ENCODE measurements at regions not wholly inside any gene's neighbourhood (a gene's known extent, or its start where the extent isn't known, plus 50 kb on each side); places are given as distances from the start of the nearest gene placed in this dataset.

DNA sequence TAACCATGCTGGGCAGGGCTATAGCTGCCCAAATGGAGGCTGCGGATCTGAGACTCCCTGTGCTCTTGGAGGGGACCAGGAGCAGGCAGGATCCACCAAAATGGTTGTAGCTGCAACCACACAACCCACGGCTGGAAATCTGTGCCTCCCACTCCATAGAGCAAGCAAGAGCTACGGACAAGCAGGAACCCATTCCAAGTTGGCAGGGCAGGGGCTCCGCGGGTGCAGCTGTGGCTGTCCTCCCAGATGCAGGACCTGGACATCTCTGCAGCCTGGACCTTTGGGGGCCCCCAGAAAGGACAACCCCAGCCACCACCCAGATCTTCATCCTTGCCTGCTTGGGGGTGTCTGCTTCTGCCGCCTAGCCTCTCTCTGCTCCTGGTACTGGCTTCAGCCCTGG, 154.1 kb upstream of the TRAM1L1 start:
- Histone ChIP-seq H3K27ac (no peak overlapping the region), H3K4me1 (replicated peaks in 1 of 2) (no peaks in the 10 kb centered on the region), H3K4me3 (no peak overlapping the region)
- 50 to 100% (median 90%) methylated on average over 1 to 3 of the region's 6 CpGs; no CpG with 5 or more reads in 5 of the 10 experiments for WGBS, 10 experiments
- in situ Hi-C loops (cut with MboI; ENCODE audit: low pct_unique_long_range_greater_than_20kb in 2 of 9, low sequenced_read_pairs in 9 of 9, unreplicated experiment in 9 of 9) = no loop called here
- no peak for ATAC-seq (replicated peaks in 6 of 8)

GRCh38 chr4:117249333-117249732, 164.0 kb upstream of the TRAM1L1 start:
- in situ Hi-C loops (cut with MboI; ENCODE audit: low pct_unique_long_range_greater_than_20kb in 2 of 9, low sequenced_read_pairs in 9 of 9, unreplicated experiment in 9 of 9) = no loop called here
- no peak overlapping the region for H3K4me3 ChIP-seq
- 9 to 100% (median 90%) methylated on average over 2 to 3 of the region's 3 CpGs for WGBS, 10 experiments
- no peak for ATAC-seq (replicated peaks in 6 of 8)
- H3K4me1 ChIP-seq (replicated peaks in 1 of 2) = no peaks in the 10 kb centered on the region
- no peak overlapping the region for H3K27ac ChIP-seq

- Histone ChIP-seq H3K4me1 (replicated peaks in 1 of 2) (no peaks in the 10 kb centered on the region), H3K27ac (no peak overlapping the region), H3K4me3 (no peak overlapping the region)
- no peak for ATAC-seq (replicated peaks in 6 of 8)
- 33 to 100% (median 94%) methylated on average over 1 to 3 of the region's 3 CpGs; no CpG with 5 or more reads in 2 of the 10 experiments for WGBS, 10 experiments
- in situ Hi-C loops (cut with MboI; ENCODE audit: low pct_unique_long_range_greater_than_20kb in 2 of 9, low sequenced_read_pairs in 9 of 9, unreplicated experiment in 9 of 9) = no loop called here
These were observed 178.7 kb upstream of the TRAM1L1 start for GRCh38 chr4:117264072-117264471.

- in situ Hi-C loops (cut with MboI; ENCODE audit: low pct_unique_long_range_greater_than_20kb in 2 of 9, low sequenced_read_pairs in 9 of 9, unreplicated experiment in 9 of 9) = no loop called here
- ATAC-seq (replicated peaks in 6 of 8) = no peak
- WGBS, 10 experiments = 2 to 94% (median 84%) methylated on average over 1 to 3 of the region's 3 CpGs
These were observed 181.9 kb upstream of the TRAM1L1 start for GRCh38 chr4:117267317-117267716.

DNA sequence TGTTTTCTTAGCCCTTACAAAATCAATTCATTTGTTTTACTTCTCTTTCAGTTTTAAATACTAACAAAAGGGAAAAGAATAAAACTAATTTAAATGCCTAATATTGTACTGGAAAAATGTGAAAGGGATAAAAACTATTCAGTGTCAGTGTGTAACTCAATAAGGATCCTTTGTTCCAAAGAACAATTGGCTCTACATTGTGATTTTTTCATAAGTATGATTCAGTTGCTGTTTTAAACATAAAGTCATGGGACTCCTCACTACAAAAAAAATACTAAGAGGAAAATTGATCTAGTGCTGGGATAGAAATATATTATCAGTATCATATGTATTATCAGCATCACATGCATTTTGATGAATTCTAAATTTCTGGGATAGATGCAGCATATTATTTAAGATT, 199.4 kb upstream of the TRAM1L1 start:
- H3K27ac ChIP-seq = no peak overlapping the region
- ATAC-seq (replicated peaks in 6 of 8) = no peak
- no peak overlapping the region for H3K4me3 ChIP-seq
- in situ Hi-C loops (cut with MboI; ENCODE audit: low pct_unique_long_range_greater_than_20kb in 2 of 9, low sequenced_read_pairs in 9 of 9, unreplicated experiment in 9 of 9) = no loop called here
- H3K4me1 ChIP-seq (replicated peaks in 1 of 2) = no peaks in the 10 kb centered on the region

More at GRCh38 chr4:117267317-117267716, 181.9 kb upstream of the TRAM1L1 start:
- Histone ChIP-seq H3K4me1 (replicated peaks in 1 of 2) (no peaks in the 10 kb centered on the region), H3K4me3 (no peak overlapping the region), H3K27ac (no peak overlapping the region)

- 8 to 100% (median 45%) methylated on average over 1 of the region's 1 CpG; no CpG with 5 or more reads in 1 of the 10 experiments for WGBS, 10 experiments
- peak in 1 of 8 experiments; percentile 69 for ATAC-seq (replicated peaks in 6 of 8)
- H3K4me1 ChIP-seq (replicated peaks in 1 of 2) = peaks cover 0 to 3% of the 10 kb centered on the region in 2 donors
- in situ Hi-C loops (cut with MboI; ENCODE audit: low pct_unique_long_range_greater_than_20kb in 2 of 9, low sequenced_read_pairs in 9 of 9, unreplicated experiment in 9 of 9) = no loop called here
- no peak overlapping the region for H3K4me3 ChIP-seq
- no peak overlapping the region for H3K27ac ChIP-seq
These were observed 208.4 kb upstream of the TRAM1L1 start for GRCh38 chr4:117293784-117294183.

DNA sequence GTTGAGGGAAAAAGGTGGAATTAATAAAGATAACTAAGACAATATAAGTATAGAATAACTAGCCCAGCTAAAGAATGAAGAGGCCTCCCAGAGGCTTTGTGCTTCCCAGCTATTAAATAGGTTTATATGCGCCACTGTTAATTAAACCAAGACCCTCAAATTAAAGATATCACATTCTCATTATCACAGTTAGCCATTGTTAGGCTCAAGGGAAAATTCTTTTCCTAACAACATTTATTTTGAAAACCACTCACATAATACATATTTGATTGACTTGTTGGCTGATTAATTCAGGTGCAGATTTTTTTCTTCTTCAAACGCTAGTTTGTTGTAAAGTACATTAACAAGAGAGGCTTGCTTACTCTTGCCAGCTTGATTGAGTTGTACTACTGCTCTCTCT, 216.8 kb upstream of the TRAM1L1 start:
- in situ Hi-C loops (cut with MboI; ENCODE audit: low pct_unique_long_range_greater_than_20kb in 2 of 9, low sequenced_read_pairs in 9 of 9, unreplicated experiment in 9 of 9) = no loop called here
- Histone ChIP-seq H3K27ac (no peak overlapping the region), H3K4me3 (no peak overlapping the region), H3K4me1 (replicated peaks in 1 of 2) (no peaks in the 10 kb centered on the region)
- ATAC-seq (replicated peaks in 6 of 8) = no peak
- 0 to 100% (median 67%) methylated on average over 1 to 2 of the region's 2 CpGs; no CpG with 5 or more reads in 3 of the 10 experiments for WGBS, 10 experiments

GRCh38 chr4:117311215-117311614, 225.8 kb upstream of the TRAM1L1 start:
- 0 to 100% (median 79%) methylated on average over 1 to 2 of the region's 2 CpGs; no CpG with 5 or more reads in 2 of the 10 experiments for WGBS, 10 experiments
- H3K27ac ChIP-seq = no peak overlapping the region
- ATAC-seq (replicated peaks in 6 of 8) = no peak
- H3K4me3 ChIP-seq = no peak overlapping the region
- in situ Hi-C loops (cut with MboI; ENCODE audit: low pct_unique_long_range_greater_than_20kb in 2 of 9, low sequenced_read_pairs in 9 of 9, unreplicated experiment in 9 of 9) = no loop called here
- H3K4me1 ChIP-seq (replicated peaks in 1 of 2) = no peaks in the 10 kb centered on the region

- no peak for ATAC-seq (replicated peaks in 6 of 8)
These were observed 226.6 kb upstream of the TRAM1L1 start for GRCh38 chr4:117311989-117312388.

DNA sequence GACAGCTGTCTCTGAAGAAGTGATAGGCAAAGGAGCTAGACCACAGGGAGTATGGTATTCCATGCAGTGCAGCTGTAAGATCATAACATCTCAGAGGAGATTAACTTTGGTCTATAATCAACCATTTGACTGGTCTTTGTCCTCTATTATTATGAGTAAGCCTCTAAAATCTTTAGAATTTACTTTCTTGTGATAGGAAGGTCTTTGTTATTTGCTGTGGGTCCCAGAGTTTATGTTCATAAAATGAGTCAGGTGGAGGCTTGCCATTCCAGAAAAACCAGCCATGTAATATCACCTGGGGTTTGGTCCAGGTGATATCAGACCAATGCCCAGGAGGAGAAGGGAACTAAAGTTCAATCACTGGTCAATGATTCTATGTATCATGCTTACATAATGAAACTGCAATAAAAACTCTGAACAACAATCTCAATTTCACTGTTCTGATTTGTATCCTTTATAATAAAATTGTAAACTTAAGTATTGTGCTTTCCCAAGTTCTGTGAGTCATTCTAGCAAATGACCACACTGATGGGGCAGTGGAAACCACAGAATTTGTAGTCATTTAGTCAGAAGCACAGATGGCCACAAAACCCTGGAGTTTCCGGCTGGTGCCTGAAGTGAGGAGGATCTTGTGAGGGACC, 239.6 kb upstream of the TRAM1L1 start:
- Histone ChIP-seq H3K4me1 (replicated peaks in 1 of 2) (no peaks in the 10 kb centered on the region), H3K4me3 (no peak overlapping the region), H3K27ac (no peak overlapping the region)
- 60 to 100% (median 94%) methylated on average over 1 of the region's 1 CpG; no CpG with 5 or more reads in 2 of the 10 experiments for WGBS, 10 experiments
- in situ Hi-C loops (cut with MboI; ENCODE audit: low pct_unique_long_range_greater_than_20kb in 2 of 9, low sequenced_read_pairs in 9 of 9, unreplicated experiment in 9 of 9) = no loop called here
- ATAC-seq (replicated peaks in 6 of 8) = peak in 1 of 8 experiments; percentile 39

More at GRCh38 chr4:117311989-117312388, 226.6 kb upstream of the TRAM1L1 start:
- Histone ChIP-seq H3K4me3 (no peak overlapping the region), H3K27ac (no peak overlapping the region), H3K4me1 (replicated peaks in 1 of 2) (no peaks in the 10 kb centered on the region)
- 0 to 100% (median 43%) methylated on average over 1 to 3 of the region's 3 CpGs; no CpG with 5 or more reads in 4 of the 10 experiments for WGBS, 10 experiments
- in situ Hi-C loops (cut with MboI; ENCODE audit: low pct_unique_long_range_greater_than_20kb in 2 of 9, low sequenced_read_pairs in 9 of 9, unreplicated experiment in 9 of 9) = no loop called here

- 0 to 100% (median 67%) methylated on average over 1 to 3 of the region's 3 CpGs; no CpG with 5 or more reads in 1 of the 10 experiments for WGBS, 10 experiments
- Histone ChIP-seq H3K4me1 (replicated peaks in 1 of 2) (no peaks in the 10 kb centered on the region), H3K27ac (no peak overlapping the region), H3K4me3 (no peak overlapping the region)
- no peak for ATAC-seq (replicated peaks in 6 of 8)
- in situ Hi-C loops (cut with MboI; ENCODE audit: low pct_unique_long_range_greater_than_20kb in 2 of 9, low sequenced_read_pairs in 9 of 9, unreplicated experiment in 9 of 9) = no loop called here
These were observed 240.7 kb upstream of the TRAM1L1 start for GRCh38 chr4:117326091-117326490.

GRCh38 chr4:117327491-117327890, 242.1 kb upstream of the TRAM1L1 start:
- Histone ChIP-seq H3K4me1 (replicated peaks in 1 of 2) (no peaks in the 10 kb centered on the region), H3K4me3 (no peak overlapping the region), H3K27ac (no peak overlapping the region)
- no peak for ATAC-seq (replicated peaks in 6 of 8)
- 0 to 100% (median 84%) methylated on average over 1 to 3 of the region's 3 CpGs for WGBS, 10 experiments
- in situ Hi-C loops (cut with MboI; ENCODE audit: low pct_unique_long_range_greater_than_20kb in 2 of 9, low sequenced_read_pairs in 9 of 9, unreplicated experiment in 9 of 9) = no loop called here

DNA sequence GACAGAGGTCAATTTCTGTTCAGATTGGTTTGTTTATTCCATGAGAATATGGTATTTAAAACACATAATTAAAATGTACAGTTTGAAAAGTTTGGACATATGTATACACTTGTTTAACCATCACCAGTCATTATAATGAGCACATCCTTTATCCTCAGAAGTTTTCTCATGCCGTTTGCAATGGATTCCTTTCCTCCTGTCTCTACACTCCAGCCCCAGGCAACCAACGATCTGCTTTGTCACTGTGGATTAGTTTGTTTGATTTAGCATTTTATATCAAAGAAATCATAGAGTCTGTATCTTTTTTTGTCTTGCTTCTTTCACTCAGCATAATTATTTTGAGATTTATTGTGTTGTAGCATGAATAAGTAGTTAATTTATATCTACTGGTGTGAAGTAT, 243.0 kb upstream of the TRAM1L1 start:
- in situ Hi-C loops (cut with MboI; ENCODE audit: low pct_unique_long_range_greater_than_20kb in 2 of 9, low sequenced_read_pairs in 9 of 9, unreplicated experiment in 9 of 9) = no loop called here
- no peak overlapping the region for H3K4me3 ChIP-seq
- ATAC-seq (replicated peaks in 6 of 8) = peak in 4 of 8 experiments; percentile 28 to 97 (median 41)
- no peaks in the 10 kb centered on the region for H3K4me1 ChIP-seq (replicated peaks in 1 of 2)
- no peak overlapping the region for H3K27ac ChIP-seq
- 0 to 79% (median 54%) methylated on average over 2 of the region's 2 CpGs; no CpG with 5 or more reads in 4 of the 10 experiments for WGBS, 10 experiments

DNA sequence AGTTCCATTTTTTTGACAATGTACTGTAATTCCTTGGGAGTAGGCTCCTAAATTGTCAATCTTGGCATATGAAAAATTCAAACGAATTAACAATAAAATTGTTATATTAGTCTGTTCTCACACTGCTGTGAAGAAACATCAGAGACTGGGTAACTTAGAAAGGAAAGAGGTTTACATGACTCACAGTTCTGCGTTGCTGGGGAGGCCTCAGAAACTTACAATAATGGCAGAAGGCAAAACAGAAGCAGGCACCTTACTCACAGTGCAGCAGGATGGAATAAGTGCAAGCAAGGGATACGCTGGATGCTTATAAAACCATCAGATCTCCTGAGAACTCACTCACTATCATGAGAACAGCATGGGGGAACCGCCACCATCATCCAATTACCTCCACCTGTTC, 246.4 kb upstream of the TRAM1L1 start:
- WGBS, 10 experiments = 0 to 100% (median 86%) methylated on average over 1 to 4 of the region's 4 CpGs; no CpG with 5 or more reads in 1 of the 10 experiments
- no peak overlapping the region for H3K4me3 ChIP-seq
- H3K27ac ChIP-seq = no peak overlapping the region
- no peaks in the 10 kb centered on the region for H3K4me1 ChIP-seq (replicated peaks in 1 of 2)
- no peak for ATAC-seq (replicated peaks in 6 of 8)
- in situ Hi-C loops (cut with MboI; ENCODE audit: low pct_unique_long_range_greater_than_20kb in 2 of 9, low sequenced_read_pairs in 9 of 9, unreplicated experiment in 9 of 9) = no loop called here
